ENCODE measurements at regions not wholly inside any gene's neighbourhood (a gene's known extent, or its start where the extent isn't known, plus 50 kb on each side); places are given as distances from the start of the nearest gene placed in this dataset.

DNA sequence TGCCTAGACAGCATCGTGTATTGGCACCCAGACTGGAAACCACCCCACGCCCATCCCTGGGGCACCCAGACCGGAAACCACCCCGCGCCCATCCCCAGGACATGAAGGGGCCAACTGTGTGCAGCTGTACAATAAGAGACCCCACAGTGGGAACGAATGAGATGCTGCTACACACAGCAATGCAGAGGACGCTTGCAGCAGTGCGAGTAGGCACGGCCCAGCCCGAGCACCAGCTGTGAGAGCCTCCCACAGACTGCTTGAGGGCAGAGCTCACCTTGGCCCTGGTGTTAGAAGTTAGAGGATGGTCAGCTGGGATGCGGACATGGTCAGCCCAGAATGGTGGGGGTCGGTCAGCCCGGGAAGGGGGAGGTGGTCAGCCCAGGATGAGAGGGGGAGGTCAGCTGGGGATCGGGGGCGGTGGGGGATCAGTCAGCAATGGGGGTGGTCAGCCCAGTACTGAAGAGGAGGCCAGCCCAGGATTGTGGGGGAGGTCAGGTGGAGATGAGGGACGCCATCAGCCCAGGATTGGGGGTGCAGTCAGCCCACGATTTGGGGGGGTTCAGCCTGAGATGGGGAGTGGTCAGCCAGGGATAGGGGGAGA, 340.0 kb downstream of the C16orf95 start:
- no peak for TF ChIP-seq EZH2 (IDR thresholded peaks at IDR 0.05; ENCODE audit: borderline replicate concordance, low read depth, low read length, severe bottlenecking)
- TF ChIP-seq, protein P1, sequence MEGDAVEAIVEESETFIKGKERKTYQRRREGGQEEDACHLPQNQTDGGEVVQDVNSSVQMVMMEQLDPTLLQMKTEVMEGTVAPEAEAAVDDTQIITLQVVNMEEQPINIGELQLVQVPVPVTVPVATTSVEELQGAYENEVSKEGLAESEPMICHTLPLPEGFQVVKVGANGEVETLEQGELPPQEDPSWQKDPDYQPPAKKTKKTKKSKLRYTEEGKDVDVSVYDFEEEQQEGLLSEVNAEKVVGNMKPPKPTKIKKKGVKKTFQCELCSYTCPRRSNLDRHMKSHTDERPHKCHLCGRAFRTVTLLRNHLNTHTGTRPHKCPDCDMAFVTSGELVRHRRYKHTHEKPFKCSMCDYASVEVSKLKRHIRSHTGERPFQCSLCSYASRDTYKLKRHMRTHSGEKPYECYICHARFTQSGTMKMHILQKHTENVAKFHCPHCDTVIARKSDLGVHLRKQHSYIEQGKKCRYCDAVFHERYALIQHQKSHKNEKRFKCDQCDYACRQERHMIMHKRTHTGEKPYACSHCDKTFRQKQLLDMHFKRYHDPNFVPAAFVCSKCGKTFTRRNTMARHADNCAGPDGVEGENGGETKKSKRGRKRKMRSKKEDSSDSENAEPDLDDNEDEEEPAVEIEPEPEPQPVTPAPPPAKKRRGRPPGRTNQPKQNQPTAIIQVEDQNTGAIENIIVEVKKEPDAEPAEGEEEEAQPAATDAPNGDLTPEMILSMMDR (IDR thresholded peaks at IDR 0.05; ENCODE audit: borderline replicate concordance, extremely low read depth, low read length, poor library complexity, severe bottlenecking) = no peak
- H3K27ac ChIP-seq (ENCODE audit: low read length) = no peak overlapping the region
- no peak for DNase-seq
- H3K4me2 ChIP-seq (ENCODE audit: insufficient read depth, low read length) = no peak overlapping the region
- H3K4me1 ChIP-seq (ENCODE audit: insufficient read depth, low read length) = no peaks in the 10 kb centered on the region
- ATAC-seq (ENCODE audit: insufficient read depth, low read depth) = no peak
- no peaks in the 10 kb centered on the region for H3K27me3 ChIP-seq (ENCODE audit: insufficient read depth, low read length, poor library complexity)
- no peaks in the 10 kb centered on the region for H3K9me3 ChIP-seq (ENCODE audit: insufficient read depth, low read length, severe bottlenecking)
- no peak overlapping the region for H3K9ac ChIP-seq (ENCODE audit: low read depth, low read length)
- H3K36me3 ChIP-seq (ENCODE audit: insufficient read depth, low read length) = no peaks in the 10 kb centered on the region
- H3K4me3 ChIP-seq (ENCODE audit: low read depth in 1 of 2, low read length in 2 of 2) = no peak overlapping the region
- H2AFZ ChIP-seq (ENCODE audit: low read depth, low read length) = no peak overlapping the region
- peaks cover 3% of the 10 kb centered on the region; the same call in 1 of the 2 replicates for H4K20me1 ChIP-seq (ENCODE audit: insufficient read depth, low read length)
- no peaks in the 10 kb centered on the region for H3K79me2 ChIP-seq (ENCODE audit: insufficient read depth, low read length)

DNA sequence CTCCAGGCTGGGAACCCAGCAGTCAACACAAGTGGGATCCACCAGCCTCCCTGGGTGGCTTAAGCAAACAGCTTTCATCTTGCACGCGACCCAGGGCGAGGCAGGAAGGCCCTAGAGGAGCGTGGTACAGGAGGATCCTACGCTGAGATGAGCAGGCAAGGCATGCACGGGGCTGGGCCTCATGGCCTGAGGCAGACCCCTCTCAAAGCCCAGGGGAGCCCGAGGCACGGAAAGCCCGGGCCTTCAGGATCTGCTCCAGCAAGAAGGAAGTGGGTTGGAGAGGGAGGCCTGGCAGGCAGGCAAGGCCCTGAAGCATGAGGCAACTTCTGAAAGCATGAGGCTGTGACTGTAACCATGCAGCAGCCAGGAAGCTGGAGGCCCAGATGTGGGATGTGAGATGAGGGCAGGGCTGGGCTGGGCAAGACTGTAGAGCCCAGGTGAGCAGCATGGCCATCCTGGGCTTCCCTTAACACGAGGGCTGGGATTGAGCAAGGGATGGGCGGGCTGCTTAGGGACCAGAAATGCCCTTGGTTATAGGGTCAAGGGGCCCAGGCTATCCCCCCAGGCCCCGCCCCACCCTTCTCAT, 338.7 kb downstream of the C16orf95 start:
- Histone ChIP-seq H3K36me3 (ENCODE audit: insufficient read depth, low read length) (no peaks in the 10 kb centered on the region), H3K4me2 (ENCODE audit: insufficient read depth, low read length) (no peak overlapping the region)
- TF ChIP-seq, protein P1 (IDR thresholded peaks at IDR 0.05; ENCODE audit: borderline replicate concordance, extremely low read depth, low read length, poor library complexity, severe bottlenecking) = no peak
- TF ChIP-seq EZH2 (IDR thresholded peaks at IDR 0.05; ENCODE audit: borderline replicate concordance, low read depth, low read length, severe bottlenecking) = no peak

DNA sequence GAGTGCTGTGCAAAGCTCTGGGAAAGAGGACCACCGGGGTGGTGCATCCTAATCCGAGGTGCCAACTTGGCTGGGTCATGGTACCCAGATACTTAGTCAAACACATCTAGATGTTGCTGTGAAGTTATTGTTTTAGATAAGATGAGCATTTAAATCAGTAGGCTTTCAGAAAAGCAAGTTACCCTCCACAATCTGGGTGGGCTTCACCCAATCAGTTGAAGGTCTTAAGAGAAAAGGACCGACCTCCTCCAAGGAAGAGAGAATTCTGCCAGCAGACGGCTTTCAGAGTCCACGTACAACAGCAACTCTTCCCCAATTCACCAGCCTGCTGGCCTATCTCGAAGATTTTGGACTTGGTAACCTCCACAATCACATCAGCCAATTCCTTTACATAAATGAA, 338.1 kb downstream of the C16orf95 start:
- no peaks in the 10 kb centered on the region for H3K36me3 ChIP-seq (ENCODE audit: insufficient read depth, low read length)
- H3K4me1 ChIP-seq (ENCODE audit: insufficient read depth, low read length) = no peaks in the 10 kb centered on the region
- peaks cover 3% of the 10 kb centered on the region; the same call in 1 of the 2 replicates for H4K20me1 ChIP-seq (ENCODE audit: insufficient read depth, low read length)
- H3K9me3 ChIP-seq (ENCODE audit: insufficient read depth, low read length, severe bottlenecking) = no peaks in the 10 kb centered on the region
- H3K4me2 ChIP-seq (ENCODE audit: insufficient read depth, low read length) = no peak overlapping the region
- H2AFZ ChIP-seq (ENCODE audit: low read depth, low read length) = no peak overlapping the region
- ATAC-seq (ENCODE audit: insufficient read depth, low read depth) (no peak), DNase-seq (no peak)
- no peaks in the 10 kb centered on the region for H3K27me3 ChIP-seq (ENCODE audit: insufficient read depth, low read length, poor library complexity)
- no peaks in the 10 kb centered on the region for H3K79me2 ChIP-seq (ENCODE audit: insufficient read depth, low read length)
- no peak for TF ChIP-seq EZH2 (IDR thresholded peaks at IDR 0.05; ENCODE audit: borderline replicate concordance, low read depth, low read length, severe bottlenecking)
- TF ChIP-seq, protein P1 (IDR thresholded peaks at IDR 0.05; ENCODE audit: borderline replicate concordance, extremely low read depth, low read length, poor library complexity, severe bottlenecking) = no peak
- no peak overlapping the region for H3K4me3 ChIP-seq (ENCODE audit: low read depth in 1 of 2, low read length in 2 of 2)
- no peak overlapping the region for H3K9ac ChIP-seq (ENCODE audit: low read depth, low read length)
- no peak overlapping the region for H3K27ac ChIP-seq (ENCODE audit: low read length)

More for the DNA sequence above, 338.7 kb downstream of the C16orf95 start:
- no peaks in the 10 kb centered on the region for H3K79me2 ChIP-seq (ENCODE audit: insufficient read depth, low read length)
- no peak overlapping the region for H2AFZ ChIP-seq (ENCODE audit: low read depth, low read length)
- no peak overlapping the region for H3K9ac ChIP-seq (ENCODE audit: low read depth, low read length)
- no peak overlapping the region for H3K27ac ChIP-seq (ENCODE audit: low read length)
- H3K4me1 ChIP-seq (ENCODE audit: insufficient read depth, low read length) = no peaks in the 10 kb centered on the region
- ATAC-seq (ENCODE audit: insufficient read depth, low read depth) (no peak), DNase-seq (no peak)
- no peak overlapping the region for H3K4me3 ChIP-seq (ENCODE audit: low read depth in 1 of 2, low read length in 2 of 2)
- H3K9me3 ChIP-seq (ENCODE audit: insufficient read depth, low read length, severe bottlenecking) = no peaks in the 10 kb centered on the region
- peaks cover 3% of the 10 kb centered on the region; the same call in 1 of the 2 replicates for H4K20me1 ChIP-seq (ENCODE audit: insufficient read depth, low read length)
- H3K27me3 ChIP-seq (ENCODE audit: insufficient read depth, low read length, poor library complexity) = no peaks in the 10 kb centered on the region
